ENCODE measurements at regions not wholly inside any gene's neighbourhood (a gene's known extent, or its start where the extent isn't known, plus 50 kb on each side); places are given as distances from the start of the nearest gene placed in this dataset.

GRCh38 chr1:219523411-219523810, 89.5 kb downstream of the ZC3H11B start:
- TF ChIP-seq TSHZ2 (CRISPR knock-in tag; IDR thresholded peaks at IDR 0.05): 0 out of 2 replicates have a peak, but pooled peaks have one; percentile 56
- TF ChIP-seq CSRNP3 (CRISPR knock-in tag; IDR thresholded peaks at IDR 0.05): no peak
- 0 out of 2 replicates have a peak, but pooled peaks have one; percentile 10 for TF ChIP-seq ARNTL (CRISPR knock-in tag; IDR thresholded peaks at IDR 0.05; ENCODE audit: borderline replicate concordance, low read depth)
- 0 out of 2 replicates have a peak, but pooled peaks have one; percentile 10 for TF ChIP-seq ZNF8 (CRISPR knock-in tag; IDR thresholded peaks at IDR 0.05)
- no peak for TF ChIP-seq TOX (CRISPR knock-in tag; IDR thresholded peaks at IDR 0.05; ENCODE audit: borderline replicate concordance)
- TF ChIP-seq CSDC2 (CRISPR knock-in tag; IDR thresholded peaks at IDR 0.05): no peak
- no peak for TF ChIP-seq ZNF70 (CRISPR knock-in tag; IDR thresholded peaks at IDR 0.05)
- TF ChIP-seq ESRRG (CRISPR knock-in tag; IDR thresholded peaks at IDR 0.05): no peak
- TF ChIP-seq TCF4 (CRISPR knock-in tag; IDR thresholded peaks at IDR 0.05; ENCODE audit: borderline replicate concordance): peak; percentile 61
- no peak for TF ChIP-seq OSR1 (CRISPR knock-in tag; IDR thresholded peaks at IDR 0.05)
- TF ChIP-seq ZFP3 (CRISPR knock-in tag; IDR thresholded peaks at IDR 0.05): no peak
- TF ChIP-seq ZFP30 (CRISPR knock-in tag; IDR thresholded peaks at IDR 0.05): no peak
- ATAC-seq: no peak

- no peak for ATAC-seq
- TF ChIP-seq PATZ1 (CRISPR knock-in tag; IDR thresholded peaks at IDR 0.05; ENCODE audit: borderline replicate concordance): no peak
- no peak for TF ChIP-seq CSRNP3 (CRISPR knock-in tag; IDR thresholded peaks at IDR 0.05)
- no peak for TF ChIP-seq ZNF70 (CRISPR knock-in tag; IDR thresholded peaks at IDR 0.05)
- no peak for TF ChIP-seq TSHZ2 (CRISPR knock-in tag; IDR thresholded peaks at IDR 0.05)
- no peak for TF ChIP-seq CREB5 (CRISPR knock-in tag; IDR thresholded peaks at IDR 0.05; ENCODE audit: low read depth)
- TF ChIP-seq RARB (CRISPR knock-in tag; IDR thresholded peaks at IDR 0.05): no peak
- TF ChIP-seq ZNF8 (CRISPR knock-in tag; IDR thresholded peaks at IDR 0.05): no peak
These were observed 91.6 kb downstream of the ZC3H11B start for GRCh38 chr1:219521325-219521724.

- no peak for TF ChIP-seq TSHZ2 (CRISPR knock-in tag; IDR thresholded peaks at IDR 0.05)
- no peak for ATAC-seq
These were observed 92.7 kb downstream of the ZC3H11B start for GRCh38 chr1:219520241-219520640.
